H1 (cell line): ENCODE measurements at regions not wholly inside any gene's neighbourhood (a gene's known extent, or its start where the extent isn't known, plus 50 kb on each side); places are given as distances from the start of the nearest gene placed in this dataset.

Experiments
- CTCF ChIA-PET: fragments of 300-600 bp; sonication (Branson Sonifier 250); formaldehyde crosslinking; loops from one replicate; lab custom pipeline; 2021; ENCODE audit not compliant: partially characterized antibody; lab: Charles Lee
- POLR2A ChIA-PET: fragments of 300-600 bp; sonication (Branson Sonifier 250); formaldehyde crosslinking; loops from one replicate; lab custom pipeline; 2021; ENCODE audit warnings: inconsistent platforms; ENCODE audit not compliant: partially characterized antibody; lab: Charles Lee
- DNase-seq, 2 experiments: peaks; one replicate each; pipeline versions ENCODE4 v3.0.0 to v3.0.0-alpha.2; 2010 to 2022; ENCODE audit warnings: low spot score in 2 of 2, low read depth in 1 of 2, mixed read lengths in 1 of 2
- FAIRE-seq: peaks from 2 replicates; lab custom pipeline; 2011; peaks lifted over from hg19 to GRCh38; lab: Jason Lieb, UNC
- H2AFZ ChIP-seq: 2 replicates; pipeline ENCODE4 v1.8.1; 2012; ENCODE audit warnings: low read length, inconsistent platforms
- H2AK5ac ChIP-seq: 2 replicates; pipeline ENCODE4 v1.6.1; 2013; ENCODE audit warnings: low read depth, low read length
- H2BK120ac ChIP-seq: replicated peaks from 2 replicates; pipeline ENCODE3; 2013; ENCODE audit warnings: low read depth, low read length, inconsistent platforms
- H2BK12ac ChIP-seq: 2 replicates; pipeline ENCODE4 v1.6.1; 2013; ENCODE audit warnings: low read depth, low read length
- H2BK15ac ChIP-seq: 2 replicates; pipeline ENCODE4 v1.6.1; 2013; ENCODE audit warnings: low read length
- H2BK20ac ChIP-seq: 2 replicates; pipeline ENCODE4 v1.6.1; 2013; ENCODE audit warnings: low read length
- H2BK5ac ChIP-seq: 2 replicates; pipeline ENCODE4 v1.6.1; 2013; ENCODE audit warnings: low read depth, low read length
- H3K14ac ChIP-seq: 2 replicates; pipeline ENCODE4 v1.6.1; 2013; ENCODE audit warnings: inconsistent platforms; ENCODE audit not compliant: insufficient read length
- H3K18ac ChIP-seq: 2 replicates; pipeline ENCODE4 v1.6.1; 2013; ENCODE audit warnings: low read length; ENCODE audit errors: extremely low read depth
- H3K23ac ChIP-seq: 2 replicates; pipeline ENCODE4 v1.6.1; 2013; ENCODE audit warnings: inconsistent platforms; ENCODE audit not compliant: insufficient read length
- H3K23me2 ChIP-seq: 2 replicates; pipeline ENCODE4 v1.6.1; 2013; ENCODE audit warnings: low read depth, low read length
- H3K27ac ChIP-seq: 2 replicates; pipeline ENCODE4 v1.6.1; 2011; ENCODE audit warnings: low read depth, low read length, inconsistent platforms
- H3K27me3 ChIP-seq, 4 experiments: replicated peaks in 1 of 4; 1 replicate in 1 of 4; 2 replicates in 3 of 4; pipeline versions ENCODE4 v1.6.1 to v1.8.1; 2011 to 2013; ENCODE audit warnings: low read length in 3 of 4, mild to moderate bottlenecking in 3 of 4, inconsistent platforms in 2 of 4, mixed read lengths in 2 of 4, moderate library complexity in 1 of 4; ENCODE audit not compliant: control insufficient read depth in 3 of 4, insufficient read depth in 3 of 4; ENCODE audit errors: extremely low read depth in 1 of 4
- H3K36me3 ChIP-seq, 4 experiments: 2 replicates each; pipeline versions ENCODE4 v1.6.1 to v1.8.1; 2011 to 2013; ENCODE audit warnings: mild to moderate bottlenecking in 4 of 4, low read length in 3 of 4, moderate library complexity in 2 of 4, control low read depth in 1 of 4, inconsistent platforms in 1 of 4; ENCODE audit not compliant: insufficient read depth in 4 of 4, control insufficient read depth in 2 of 4
- H3K4ac ChIP-seq: replicated peaks from 2 replicates; pipeline ENCODE3; 2013; ENCODE audit warnings: low read length, low read depth, mixed read lengths, inconsistent platforms; ENCODE audit not compliant: insufficient read length
- H3K4me1 ChIP-seq, 4 experiments: replicated peaks in 1 of 4; 1 replicate in 1 of 4; 2 replicates in 3 of 4; pipeline versions ENCODE4 v1.6.1 to v1.8.1; 2011 to 2013; ENCODE audit warnings: low read length in 3 of 4, inconsistent platforms in 2 of 4, mixed read lengths in 1 of 4; ENCODE audit not compliant: insufficient read depth in 4 of 4, control insufficient read depth in 3 of 4
- H3K4me2 ChIP-seq, 2 experiments: 2 replicates each; pipeline versions ENCODE4 v1.6.1 to v1.8.1; 2011 to 2013; ENCODE audit warnings: low read depth in 2 of 2, low read length in 2 of 2, control low read depth in 1 of 2, inconsistent platforms in 1 of 2, mild to moderate bottlenecking in 1 of 2; ENCODE audit not compliant: insufficient read depth in 1 of 2
- H3K4me3 ChIP-seq, 4 experiments: fragments of 200-600, 300-600 bp in 1 of 4; sonication (generic), shearing (Covaris generic), sonication (Bioruptor Twin) in 1 of 4; 2 replicates each; pipeline versions ENCODE4 v1.5.1 to v1.8.1; 2011 to 2016; ENCODE audit warnings: low read length in 4 of 4, low read depth in 3 of 4, control low read depth in 2 of 4, inconsistent platforms in 2 of 4, mild to moderate bottlenecking in 2 of 4, mixed read lengths in 1 of 4, moderate library complexity in 1 of 4; ENCODE audit not compliant: insufficient read depth in 2 of 4; ENCODE audit errors: extremely low read depth in 1 of 4
- H3K56ac ChIP-seq: replicated peaks from 2 replicates; pipeline ENCODE3; 2013; ENCODE audit warnings: low read depth, mild to moderate bottlenecking, mixed read lengths, low read length, inconsistent platforms; ENCODE audit not compliant: insufficient read length
- H3K79me1 ChIP-seq: 2 replicates; pipeline ENCODE4 v1.6.1; 2013; ENCODE audit warnings: low read depth, low read length, control low read depth
- H3K79me2 ChIP-seq, 2 experiments: 2 replicates each; pipeline versions ENCODE4 v1.6.1 to v1.8.1; 2012 to 2013; ENCODE audit warnings: low read length in 2 of 2, mild to moderate bottlenecking in 2 of 2, inconsistent platforms in 1 of 2; ENCODE audit not compliant: insufficient read depth in 2 of 2, control insufficient read depth in 1 of 2
- H3K9ac ChIP-seq, 4 experiments: replicated peaks in 1 of 4; 1 replicate in 1 of 4; 2 replicates in 3 of 4; pipeline versions ENCODE4 v1.6.1 to v1.8.1; 2011 to 2013; ENCODE audit warnings: low read depth in 3 of 4, low read length in 3 of 4, control low read depth in 2 of 4, mild to moderate bottlenecking in 2 of 4, moderate library complexity in 2 of 4, inconsistent platforms in 1 of 4; ENCODE audit errors: extremely low read depth in 1 of 4
- H3K9me3 ChIP-seq, 2 experiments: 2 replicates each; pipeline versions ENCODE4 v1.6.1 to v1.8.1; 2012 to 2013; ENCODE audit warnings: mild to moderate bottlenecking in 2 of 2, moderate library complexity in 2 of 2, control low read depth in 1 of 2, inconsistent platforms in 1 of 2, low read depth in 1 of 2, low read length in 1 of 2, mixed read lengths in 1 of 2; ENCODE audit not compliant: insufficient read depth in 2 of 2
- H4K20me1 ChIP-seq, 2 experiments: replicated peaks in 1 of 2; 2 replicates each; pipeline versions ENCODE3 to v1.8.1; 2011 to 2013; ENCODE audit warnings: inconsistent platforms in 2 of 2, low read length in 2 of 2, mild to moderate bottlenecking in 1 of 2; ENCODE audit not compliant: insufficient read depth in 2 of 2, control insufficient read depth in 1 of 2
- H4K5ac ChIP-seq: 2 replicates; pipeline ENCODE4 v1.6.1; 2013; ENCODE audit warnings: low read length, low read depth, mixed read lengths, inconsistent platforms; ENCODE audit not compliant: insufficient read length
- H4K8ac ChIP-seq: 2 replicates; pipeline ENCODE4 v1.8.0; 2013; ENCODE audit warnings: mild to moderate bottlenecking, moderate library complexity, low read length, inconsistent platforms; ENCODE audit not compliant: insufficient read depth; ENCODE audit errors: extremely low read depth
- H4K91ac ChIP-seq: replicated peaks from 2 replicates; pipeline ENCODE3; 2013; ENCODE audit warnings: low read length, mixed read lengths, inconsistent platforms; ENCODE audit not compliant: insufficient read length
- KDM4A ChIP-seq: IDR thresholded peaks from one replicate; pipeline ENCODE4 v1.7.1; 2012; ENCODE audit warnings: low read depth, mild to moderate bottlenecking, moderate library complexity, low read length, inconsistent platforms; ENCODE audit not compliant: severe bottlenecking
- MAFK ChIP-seq: IDR thresholded peaks from 2 replicates; pipeline ENCODE4 v1.6.1; 2012; ENCODE audit warnings: low read depth, mild to moderate bottlenecking, improper control_type of control experiment, low read length
- WGBS, 2 experiments: shearing (Covaris generic) in 1 of 2; methylation state at CpG; one replicate each; pipeline versions ENCODE4 v1.1.6 to v1.1.7; 2013 to 2015; ENCODE audit warnings: low lambda C conversion rate in 2 of 2, mixed read lengths in 2 of 2, inconsistent platforms in 1 of 2, low coverage in 1 of 2, missing lambda C conversion rate in 1 of 2; ENCODE audit not compliant: insufficient replicate concordance in 2 of 2, insufficient coverage in 1 of 2, insufficient read length in 1 of 2; ENCODE audit errors: extremely low coverage in 1 of 2, missing lambda C conversion rate in 1 of 2; 5-methylcytosine and 5-hydroxymethylcytosine counted together

- FAIRE-seq, result no peak
- CTCF ChIA-PET, result interaction anchor here (0.6 to 6.1 kb wide), 8 partner anchors 13 to 201 kb away, joined by 3 to 28 read pairs (median 6); no protein-coding TSS in a partner anchor
These were observed 109.9 kb upstream of the BEND6 start for GRCh38 chr6:56845032-56845431.

More at GRCh38 chr6:56845032-56845431, 109.9 kb upstream of the BEND6 start:
- Histone ChIP-seq H3K23me2 (peaks cover 7% of the 10 kb centered on the region), H2AFZ (no peak overlapping the region), H2BK120ac (no peak overlapping the region), H4K20me1 (no peaks in the 10 kb centered on the region), H3K36me3 (no peaks in the 10 kb centered on the region), H3K9me3 (no peaks in the 10 kb centered on the region), H3K79me1 (no peaks in the 10 kb centered on the region; the same call in 1 of the 2 replicates), H3K14ac (no peak overlapping the region), H3K4ac (no peak overlapping the region), H4K5ac (no peak overlapping the region), H3K4me3 (no peak overlapping the region), H2AK5ac (no peak overlapping the region), H3K23ac (no peak overlapping the region), H4K8ac (no peak overlapping the region), H3K56ac (no peak overlapping the region), H3K79me2 (peaks cover 3 to 74% of the 10 kb centered on the region in 2 experiments; a peak in 3 of 4 replicates), H3K27ac (no peak overlapping the region), H3K4me1 (peaks cover 0 to 13% (median 7%) of the 10 kb centered on the region in 4 experiments; a peak in 4 of 7 replicates), H4K91ac (no peak overlapping the region), H3K27me3 (no peaks in the 10 kb centered on the region), H2BK15ac (no peak overlapping the region), H2BK12ac (no peak overlapping the region), H3K4me2 (no peak overlapping the region), H2BK5ac (no peak overlapping the region), H3K18ac (no peak overlapping the region), H3K9ac (no peak overlapping the region), H2BK20ac (no peak overlapping the region)
- no peak for TF ChIP-seq KDM4A
- TF ChIP-seq MAFK, result no peak
- no peak for DNase-seq
- 93% methylated on average over 3 of the region's 3 CpGs; no CpG with 5 or more reads in 1 of the 2 experiments for WGBS, 2 experiments
- POLR2A ChIA-PET, result interaction anchor here (1.2 kb wide), 1 partner anchor 23 kb away, joined by 3 read pairs; no protein-coding TSS in a partner anchor
